Duodenal mucosa (tissue), 2 donors: ENCODE measurements at regions not wholly inside any gene's neighbourhood (a gene's known extent, or its start where the extent isn't known, plus 50 kb on each side); places are given as distances from the start of the nearest gene placed in this dataset.
"Not testable (repeated sequence)": the region's sequence is repeated elsewhere in the genome, so short reads cannot be mapped to it uniquely, and the experiment has no call there.

Experiments
- H3K27ac ChIP-seq: one replicate; pipeline ENCODE4 v1.7.0; 2013; ENCODE audit warnings: low read depth, low read length
- H3K27me3 ChIP-seq, 2 donors: one replicate each; pipeline ENCODE4 v1.7.0; 2013; ENCODE audit warnings: low read length in 2 of 2, control low read depth in 1 of 2; ENCODE audit not compliant: insufficient read depth in 2 of 2, control insufficient read depth in 1 of 2
- H3K36me3 ChIP-seq, 2 donors: one replicate each; pipeline ENCODE4 v1.7.0; 2013; ENCODE audit warnings: low read length in 2 of 2, control low read depth in 1 of 2; ENCODE audit not compliant: insufficient read depth in 2 of 2, control insufficient read depth in 1 of 2
- H3K4me1 ChIP-seq, 2 donors: one replicate each; pipeline ENCODE4 v1.7.0; 2013; ENCODE audit warnings: low read length in 2 of 2, control low read depth in 1 of 2; ENCODE audit not compliant: insufficient read depth in 2 of 2, control insufficient read depth in 1 of 2
- H3K4me3 ChIP-seq, 2 donors: one replicate each; pipeline ENCODE4 v1.7.0; 2013; ENCODE audit warnings: low read length in 2 of 2, low read depth in 1 of 2
- H3K9ac ChIP-seq, 2 donors: one replicate each; pipeline ENCODE4 v1.7.0; 2013; ENCODE audit warnings: low read length in 2 of 2, low read depth in 1 of 2
- H3K9me3 ChIP-seq, 2 donors: one replicate each; pipeline ENCODE4 v1.7.0; 2013; ENCODE audit warnings: low read length in 2 of 2, control low read depth in 1 of 2; ENCODE audit not compliant: control insufficient read depth in 1 of 2

DNA sequence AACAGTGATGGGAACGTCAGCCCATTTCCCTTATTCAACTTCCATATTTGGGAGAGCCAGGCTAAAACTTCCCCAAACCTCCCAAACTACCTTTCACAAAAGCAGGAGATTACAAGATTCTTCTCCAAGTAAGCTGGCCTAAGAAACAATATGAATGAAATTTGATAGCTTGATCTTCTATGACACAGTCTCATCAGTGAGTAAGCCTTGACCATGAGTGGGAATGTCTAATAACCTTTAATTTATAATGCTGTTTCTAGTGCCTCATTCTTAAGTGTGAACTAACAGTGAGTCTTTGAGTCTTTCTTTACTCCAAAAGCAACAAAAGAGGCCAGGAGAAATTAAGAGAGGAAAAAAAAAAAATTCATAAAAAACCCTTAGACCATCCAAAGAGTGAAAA is 1379.9 kb downstream of the EFNA5 start:
- H3K9me3 ChIP-seq: no peaks in the 10 kb centered on the region
- no peak overlapping the region for H3K4me3 ChIP-seq
- no peaks in the 10 kb centered on the region for H3K36me3 ChIP-seq
- H3K9ac ChIP-seq: no peak overlapping the region
- no peaks in the 10 kb centered on the region for H3K4me1 ChIP-seq
- H3K27ac ChIP-seq: no peak overlapping the region
- H3K27me3 ChIP-seq: no peaks in the 10 kb centered on the region

- Histone ChIP-seq H3K4me3 (no peak overlapping the region), H3K4me1 (no peaks in the 10 kb centered on the region), H3K9me3 (no peaks in the 10 kb centered on the region), H3K27ac (no peak overlapping the region), H3K36me3 (no peaks in the 10 kb centered on the region), H3K9ac (no peak overlapping the region), H3K27me3 (no peaks in the 10 kb centered on the region)
Measured at GRCh38 chr5:106288979-106289378, 1381.8 kb downstream of the EFNA5 start.

DNA sequence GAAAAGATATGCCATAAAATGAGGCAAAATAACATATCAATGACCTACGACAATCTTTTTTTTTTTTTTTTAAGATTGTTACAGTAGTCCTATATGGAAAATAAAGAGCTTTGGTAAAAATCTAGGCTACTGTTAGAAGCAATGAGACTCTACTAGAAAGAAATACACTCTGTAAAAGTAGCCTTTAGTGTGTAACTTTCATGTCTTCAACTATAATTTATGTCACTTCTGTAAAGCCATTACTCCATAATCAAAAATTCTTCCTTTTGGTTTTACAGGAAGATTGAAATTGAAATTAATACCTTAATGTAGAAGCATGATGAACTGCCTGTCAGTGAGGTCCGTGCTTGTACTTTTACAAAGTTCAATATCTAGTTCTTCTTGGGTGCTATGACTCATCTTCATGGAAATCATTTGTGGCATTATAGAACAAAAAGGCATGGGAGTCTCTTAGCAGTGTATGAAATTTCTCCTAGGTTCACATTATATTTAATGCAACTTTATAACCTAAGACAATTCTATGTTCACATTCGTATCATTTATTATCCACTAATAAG is 1393.1 kb downstream of the EFNA5 start:
- Histone ChIP-seq H3K4me3 (no peak overlapping the region), H3K27me3 (no peaks in the 10 kb centered on the region)

DNA sequence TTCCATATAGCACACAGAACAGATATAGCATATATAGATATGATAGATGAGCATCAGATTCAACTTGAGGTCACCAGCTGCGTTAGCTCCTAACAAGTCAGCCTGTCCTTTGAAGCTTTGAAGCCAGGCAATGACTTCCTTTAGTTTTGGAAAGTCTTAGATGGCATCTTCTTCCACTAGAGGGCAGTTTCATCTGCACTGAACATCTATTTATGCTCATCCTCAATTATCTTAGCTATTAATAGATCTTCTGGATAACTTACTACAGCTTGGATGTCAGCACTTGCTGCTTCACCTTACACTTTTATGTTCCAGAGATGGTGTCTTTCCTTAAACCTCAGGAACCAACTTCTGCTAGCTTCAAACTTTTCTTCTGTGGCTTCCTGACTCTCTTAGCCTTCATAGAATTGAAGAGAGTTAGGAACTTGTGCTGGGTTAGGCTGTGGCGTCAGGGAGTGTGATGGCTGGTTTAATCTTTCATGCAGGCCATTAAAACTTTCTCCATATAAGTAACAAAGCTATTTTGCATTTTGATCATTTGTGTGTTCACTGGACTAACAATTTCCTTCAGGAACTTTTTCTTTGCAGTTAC is 1401.4 kb downstream of the EFNA5 start:
- no peaks in the 10 kb centered on the region for H3K9me3 ChIP-seq

More for the DNA sequence above, 1393.1 kb downstream of the EFNA5 start:
- H3K36me3 ChIP-seq: no peaks in the 10 kb centered on the region
- H3K9ac ChIP-seq: no peak overlapping the region
- H3K4me1 ChIP-seq: no peaks in the 10 kb centered on the region
- no peaks in the 10 kb centered on the region for H3K9me3 ChIP-seq
- no peak overlapping the region for H3K27ac ChIP-seq

GRCh38 chr5:106267256-106267655 is 1403.5 kb downstream of the EFNA5 start:
- H3K36me3 ChIP-seq: no peaks in the 10 kb centered on the region
- no peak overlapping the region for H3K27ac ChIP-seq
- H3K4me3 ChIP-seq: no peak overlapping the region
- no peaks in the 10 kb centered on the region for H3K4me1 ChIP-seq
- no peaks in the 10 kb centered on the region for H3K27me3 ChIP-seq
- H3K9ac ChIP-seq: no peak overlapping the region
- H3K9me3 ChIP-seq: no peaks in the 10 kb centered on the region

More for the DNA sequence above, 1401.4 kb downstream of the EFNA5 start:
- H3K27ac ChIP-seq: no peak overlapping the region
- no peaks in the 10 kb centered on the region for H3K27me3 ChIP-seq
- H3K36me3 ChIP-seq: no peaks in the 10 kb centered on the region
- H3K4me1 ChIP-seq: no peaks in the 10 kb centered on the region
- H3K9ac ChIP-seq: no peak overlapping the region
- H3K4me3 ChIP-seq: no peak overlapping the region

DNA sequence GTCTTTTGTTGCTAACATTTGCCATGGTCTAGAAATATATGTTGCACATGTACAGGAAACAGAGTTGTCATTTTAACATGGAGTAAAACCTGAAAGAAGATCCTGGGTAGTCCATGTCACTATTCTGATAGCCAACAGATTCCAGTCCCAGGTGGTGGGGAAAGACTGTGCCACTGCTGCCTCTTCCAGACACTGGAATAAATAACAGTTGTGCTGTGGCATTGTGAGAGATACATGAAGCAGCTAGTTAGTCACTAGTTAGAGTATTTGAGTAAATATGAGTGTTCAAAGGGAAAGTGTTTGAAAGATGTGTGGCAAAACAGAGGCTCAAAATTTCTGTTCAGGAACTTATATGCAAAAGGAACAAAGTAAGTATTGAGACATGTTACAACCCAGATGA is 1408.3 kb downstream of the EFNA5 start:
- Histone ChIP-seq H3K9ac (no peak overlapping the region), H3K27ac (no peak overlapping the region), H3K4me1 (no peaks in the 10 kb centered on the region), H3K4me3 (no peak overlapping the region), H3K36me3 (no peaks in the 10 kb centered on the region), H3K9me3 (no peaks in the 10 kb centered on the region), H3K27me3 (no peaks in the 10 kb centered on the region)

GRCh38 chr5:106259431-106260090 is 1411.2 kb downstream of the EFNA5 start:
- not testable (repeated sequence) for H3K4me1 ChIP-seq, H3K27ac ChIP-seq, H3K27me3 ChIP-seq, H3K4me3 ChIP-seq, H3K36me3 ChIP-seq, H3K9ac ChIP-seq, H3K9me3 ChIP-seq

- no peak overlapping the region for H3K4me3 ChIP-seq
- no peaks in the 10 kb centered on the region for H3K36me3 ChIP-seq
- H3K27ac ChIP-seq: no peak overlapping the region
- no peaks in the 10 kb centered on the region for H3K4me1 ChIP-seq
- no peaks in the 10 kb centered on the region for H3K9me3 ChIP-seq
- no peaks in the 10 kb centered on the region for H3K27me3 ChIP-seq
- H3K9ac ChIP-seq: no peak overlapping the region
Measured at GRCh38 chr5:106258591-106259125, 1412.1 kb downstream of the EFNA5 start.

DNA sequence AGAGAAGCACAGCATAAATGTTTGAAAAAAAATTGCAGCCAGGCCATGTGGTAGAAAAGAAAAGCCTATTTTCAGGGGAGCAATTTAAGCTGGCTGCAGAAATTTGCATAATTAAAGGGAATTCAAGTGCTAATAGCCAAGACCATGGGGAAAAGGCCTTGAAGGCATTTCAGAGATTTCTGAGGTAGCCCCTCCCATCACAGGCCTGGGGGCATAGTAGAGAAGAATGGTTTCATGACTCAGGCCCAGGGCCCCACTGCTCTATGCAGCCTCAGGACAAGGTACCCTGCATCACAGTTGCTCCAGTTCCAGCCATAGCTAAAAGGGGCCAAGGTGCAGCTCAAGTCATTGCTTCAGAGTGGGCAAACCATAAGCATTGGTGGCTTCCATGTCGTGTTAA is 1416.0 kb downstream of the EFNA5 start:
- Histone ChIP-seq H3K27me3 (no peaks in the 10 kb centered on the region), H3K4me1 (no peaks in the 10 kb centered on the region), H3K9me3 (no peaks in the 10 kb centered on the region), H3K4me3 (no peak overlapping the region), H3K27ac (no peak overlapping the region), H3K9ac (no peak overlapping the region), H3K36me3 (no peaks in the 10 kb centered on the region)

GRCh38 chr5:106246044-106246745 is 1424.5 kb downstream of the EFNA5 start:
- H3K9me3 ChIP-seq, H3K4me1 ChIP-seq, H3K27ac ChIP-seq, H3K36me3 ChIP-seq, H3K4me3 ChIP-seq, H3K27me3 ChIP-seq, H3K9ac ChIP-seq: not testable (repeated sequence)
